ENCODE measurements at regions not wholly inside any gene's neighbourhood (a gene's known extent, or its start where the extent isn't known, plus 50 kb on each side); places are given as distances from the start of the nearest gene placed in this dataset.
"Not testable (repeated sequence)": the region's sequence is repeated elsewhere in the genome, so short reads cannot be mapped to it uniquely, and the experiment has no call there.

GRCh38 chr6:140189263-140189662 is 814.8 kb upstream of the CITED2 start:
- DNase-seq (ENCODE audit: low read depth), result not testable (repeated sequence)

GRCh38 chr6:140185991-140186390 is 811.5 kb upstream of the CITED2 start:
- no peak for DNase-seq (ENCODE audit: low read depth)

GRCh38 chr6:140183881-140184280 is 809.4 kb upstream of the CITED2 start:
- DNase-seq (ENCODE audit: low read depth), result peak; percentile 76

- no peak for DNase-seq (ENCODE audit: low read depth)
These were observed 808.4 kb upstream of the CITED2 start for GRCh38 chr6:140182821-140183220.

- DNase-seq (ENCODE audit: low read depth), result no peak
These were observed 807.4 kb upstream of the CITED2 start for GRCh38 chr6:140181876-140182275.

GRCh38 chr6:140180306-140180705 is 805.9 kb upstream of the CITED2 start:
- DNase-seq (ENCODE audit: low read depth), result no peak

- DNase-seq (ENCODE audit: low read depth), result peak; percentile 69
These were observed 804.5 kb upstream of the CITED2 start for GRCh38 chr6:140178935-140179334.

GRCh38 chr6:140178520-140178919 is 804.1 kb upstream of the CITED2 start:
- DNase-seq (ENCODE audit: low read depth), result peak; percentile 48

GRCh38 chr6:140176306-140176705 is 801.9 kb upstream of the CITED2 start:
- no peak for DNase-seq (ENCODE audit: low read depth)

GRCh38 chr6:140175486-140175885 is 801.0 kb upstream of the CITED2 start:
- no peak for DNase-seq (ENCODE audit: low read depth)

- peak; percentile 94 for DNase-seq (ENCODE audit: low read depth)
These were observed 800.1 kb upstream of the CITED2 start for GRCh38 chr6:140174524-140174923.

- DNase-seq (ENCODE audit: low read depth), result no peak
These were observed 793.9 kb upstream of the CITED2 start for GRCh38 chr6:140168365-140168764.

GRCh38 chr6:140160909-140161308 is 786.5 kb upstream of the CITED2 start:
- no peak for DNase-seq (ENCODE audit: low read depth)

GRCh38 chr6:140160494-140160893 is 786.0 kb upstream of the CITED2 start:
- DNase-seq (ENCODE audit: low read depth), result no peak

GRCh38 chr6:140156131-140156530 is 781.7 kb upstream of the CITED2 start:
- no peak for DNase-seq (ENCODE audit: low read depth)

GRCh38 chr6:140155451-140156126 is 781.1 kb upstream of the CITED2 start:
- DNase-seq (ENCODE audit: low read depth), result no peak

GRCh38 chr6:140153703-140154102 is 779.3 kb upstream of the CITED2 start:
- no peak for DNase-seq (ENCODE audit: low read depth)

GRCh38 chr6:140147825-140148814 is 773.7 kb upstream of the CITED2 start:
- not testable (repeated sequence) for DNase-seq (ENCODE audit: low read depth)

- DNase-seq (ENCODE audit: low read depth), result no peak
These were observed 766.4 kb upstream of the CITED2 start for GRCh38 chr6:140140891-140141290.

- no peak for DNase-seq (ENCODE audit: low read depth)
These were observed 764.0 kb upstream of the CITED2 start for GRCh38 chr6:140138311-140139010.

- DNase-seq (ENCODE audit: low read depth), result no peak
These were observed 759.8 kb upstream of the CITED2 start for GRCh38 chr6:140134224-140134623.

- DNase-seq (ENCODE audit: low read depth), result no peak
These were observed 755.6 kb upstream of the CITED2 start for GRCh38 chr6:140130074-140130473.

- DNase-seq (ENCODE audit: low read depth), result no peak
These were observed 750.0 kb upstream of the CITED2 start for GRCh38 chr6:140124498-140124897.

Data from GM04504 (cell line).